ENCODE measurements at regions not wholly inside any gene's neighbourhood (a gene's known extent, or its start where the extent isn't known, plus 50 kb on each side); places are given as distances from the start of the nearest gene placed in this dataset.

DNA sequence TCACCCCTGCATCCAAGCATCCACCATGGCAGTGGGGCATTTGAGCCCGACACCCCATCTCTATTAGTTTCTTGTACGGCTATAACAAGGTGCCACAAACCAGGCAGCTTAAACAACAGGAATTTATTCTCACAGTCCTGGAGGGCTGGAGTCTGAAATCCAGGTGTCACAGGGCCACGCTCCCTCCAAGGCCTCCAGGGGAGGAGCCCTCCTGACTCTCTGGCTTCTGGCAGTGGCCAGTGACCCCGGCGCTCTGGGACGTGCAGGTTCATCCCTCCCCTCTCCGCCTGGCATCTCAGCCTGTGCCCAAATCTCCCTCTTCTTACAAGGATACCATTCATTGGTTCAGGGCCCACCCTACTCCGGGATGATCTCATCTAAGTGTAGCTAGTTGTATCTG lies 394.5 kb upstream of the IRX1 start:
- TF ChIP-seq, protein P1, sequence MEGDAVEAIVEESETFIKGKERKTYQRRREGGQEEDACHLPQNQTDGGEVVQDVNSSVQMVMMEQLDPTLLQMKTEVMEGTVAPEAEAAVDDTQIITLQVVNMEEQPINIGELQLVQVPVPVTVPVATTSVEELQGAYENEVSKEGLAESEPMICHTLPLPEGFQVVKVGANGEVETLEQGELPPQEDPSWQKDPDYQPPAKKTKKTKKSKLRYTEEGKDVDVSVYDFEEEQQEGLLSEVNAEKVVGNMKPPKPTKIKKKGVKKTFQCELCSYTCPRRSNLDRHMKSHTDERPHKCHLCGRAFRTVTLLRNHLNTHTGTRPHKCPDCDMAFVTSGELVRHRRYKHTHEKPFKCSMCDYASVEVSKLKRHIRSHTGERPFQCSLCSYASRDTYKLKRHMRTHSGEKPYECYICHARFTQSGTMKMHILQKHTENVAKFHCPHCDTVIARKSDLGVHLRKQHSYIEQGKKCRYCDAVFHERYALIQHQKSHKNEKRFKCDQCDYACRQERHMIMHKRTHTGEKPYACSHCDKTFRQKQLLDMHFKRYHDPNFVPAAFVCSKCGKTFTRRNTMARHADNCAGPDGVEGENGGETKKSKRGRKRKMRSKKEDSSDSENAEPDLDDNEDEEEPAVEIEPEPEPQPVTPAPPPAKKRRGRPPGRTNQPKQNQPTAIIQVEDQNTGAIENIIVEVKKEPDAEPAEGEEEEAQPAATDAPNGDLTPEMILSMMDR (IDR thresholded peaks at IDR 0.05; ENCODE audit: insufficient read depth, missing control alignments), result no peak
- FAIRE-seq, result no peak

DNA sequence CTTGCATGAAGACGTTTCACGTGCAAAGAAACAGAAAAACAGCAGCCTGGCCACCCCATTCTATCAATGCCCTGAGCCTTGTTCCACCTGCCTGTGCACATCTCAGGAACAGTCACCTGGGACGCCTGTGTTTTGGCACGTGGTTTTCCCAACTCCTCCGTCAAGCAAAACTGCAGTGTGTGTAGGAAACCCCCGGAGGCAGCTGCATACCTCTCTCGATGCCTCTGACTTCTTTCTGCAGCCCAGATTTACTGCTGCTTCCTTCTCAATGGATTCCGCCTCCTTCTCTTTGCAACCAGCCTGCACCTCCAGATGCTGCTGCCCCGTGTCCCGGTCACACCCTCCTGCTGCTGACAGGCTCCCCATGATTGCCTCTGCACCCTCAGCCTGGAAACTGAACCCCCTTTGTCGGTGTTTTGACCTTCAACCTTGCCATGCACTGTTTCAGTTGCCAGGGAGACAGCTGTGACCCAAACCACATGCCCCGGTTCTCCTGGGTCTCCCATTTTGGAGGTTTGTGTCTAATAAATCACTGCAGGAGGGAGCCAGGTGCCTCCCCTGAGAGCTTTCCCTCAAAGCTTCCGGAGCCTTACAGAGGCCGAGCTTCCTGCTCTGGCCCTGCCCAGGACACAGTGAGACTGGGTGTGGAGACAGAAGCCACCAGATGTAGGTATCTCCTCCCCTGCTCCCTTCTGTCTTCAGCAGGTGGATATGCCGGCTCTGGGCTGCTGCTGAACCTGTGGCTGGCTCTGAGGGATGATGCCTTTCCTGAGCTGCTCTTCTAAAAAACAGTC lies 395.5 kb upstream of the IRX1 start:
- no peak for FAIRE-seq
- TF ChIP-seq, protein P1 (IDR thresholded peaks at IDR 0.05; ENCODE audit: insufficient read depth, missing control alignments), result no peak
- no peak for DNase-seq (ENCODE audit: insufficient read length, low spot score)

More for the DNA sequence above, 394.5 kb upstream of the IRX1 start:
- no peak for DNase-seq (ENCODE audit: insufficient read length, low spot score)

DNA sequence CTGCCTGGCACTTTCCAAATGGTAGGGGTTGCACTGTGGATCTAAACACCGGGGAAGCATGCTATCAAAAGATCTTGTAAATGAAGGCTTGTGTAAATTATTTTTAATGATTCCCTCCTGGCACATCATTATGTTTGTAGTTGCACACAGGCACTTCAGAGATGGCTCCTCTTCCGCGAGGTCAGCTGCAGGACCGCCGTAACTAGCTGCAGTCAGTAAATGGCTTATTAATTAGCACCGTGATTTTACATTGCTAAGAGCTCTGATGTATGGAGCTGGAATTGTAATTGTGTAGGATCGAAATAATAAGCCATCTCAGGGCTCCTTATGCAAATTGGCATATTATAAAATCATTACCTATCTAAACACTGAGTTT lies 397.6 kb upstream of the IRX1 start:
- DNase-seq (ENCODE audit: insufficient read length, low spot score) (no peak), FAIRE-seq (no peak)
- TF ChIP-seq, protein P1 (IDR thresholded peaks at IDR 0.05; ENCODE audit: insufficient read depth, missing control alignments), result no peak

DNA sequence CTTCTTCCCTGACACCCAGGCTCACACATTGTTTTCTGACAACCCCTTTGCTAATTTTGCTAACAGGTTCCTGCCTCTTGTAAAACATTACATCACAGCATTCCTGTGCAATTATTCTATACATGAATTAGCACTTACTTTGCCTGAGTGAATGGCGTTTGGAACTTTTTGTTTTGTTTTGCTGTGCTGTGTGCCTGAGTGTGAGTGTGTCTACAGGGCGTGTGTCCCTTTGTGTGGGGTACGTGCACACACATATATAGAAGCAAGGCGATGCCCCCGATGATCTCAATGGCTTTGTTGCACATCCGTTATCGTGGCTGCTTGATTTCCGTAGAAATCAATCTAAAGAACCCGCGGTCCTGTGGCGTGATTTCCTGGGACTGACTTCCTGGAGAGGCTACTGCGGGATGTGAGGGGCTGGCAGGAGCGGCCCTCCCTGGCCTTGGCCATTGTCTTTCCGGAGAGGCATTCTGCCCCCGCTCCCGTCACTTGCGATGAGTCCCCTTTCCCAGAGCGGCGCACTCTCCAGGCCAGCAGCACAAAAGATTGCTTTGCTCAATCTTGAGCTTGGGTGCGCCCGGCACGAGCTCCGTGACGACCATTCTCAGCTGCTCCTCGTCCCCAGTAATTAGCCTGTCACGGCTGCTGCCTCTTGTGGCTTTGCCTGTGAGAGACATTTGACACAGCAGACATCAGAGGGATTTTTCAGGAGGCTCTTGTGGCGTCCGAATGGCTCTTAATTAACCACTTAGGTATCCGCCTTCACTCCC lies 398.1 kb upstream of the IRX1 start:
- DNase-seq (ENCODE audit: insufficient read length, low spot score) (no peak), FAIRE-seq (no peak)
- TF ChIP-seq, protein P1 (IDR thresholded peaks at IDR 0.05; ENCODE audit: insufficient read depth, missing control alignments), result no peak

DNA sequence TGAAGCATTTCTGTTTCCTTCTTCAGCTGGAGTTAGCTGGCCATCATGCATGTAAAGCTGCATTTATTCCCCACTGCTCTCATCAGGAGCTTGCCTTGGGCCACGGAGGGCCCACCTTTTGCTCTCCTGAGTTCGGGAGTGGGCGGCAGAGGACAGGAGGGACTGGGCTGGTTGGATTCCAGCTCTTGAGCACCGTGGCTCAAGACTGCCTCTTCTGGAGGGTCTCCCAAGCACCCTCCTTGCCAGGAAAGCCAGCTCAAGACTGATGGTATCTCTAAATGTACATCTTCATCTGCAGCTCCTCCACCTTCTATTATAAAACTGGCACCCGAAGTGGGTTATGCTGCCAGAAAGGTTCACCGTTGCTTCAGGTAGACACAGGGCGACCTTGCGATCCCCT lies 399.6 kb upstream of the IRX1 start:
- DNase-seq (ENCODE audit: insufficient read length, low spot score) (no peak), FAIRE-seq (no peak)
- TF ChIP-seq, protein P1 (IDR thresholded peaks at IDR 0.05; ENCODE audit: insufficient read depth, missing control alignments), result no peak

DNA sequence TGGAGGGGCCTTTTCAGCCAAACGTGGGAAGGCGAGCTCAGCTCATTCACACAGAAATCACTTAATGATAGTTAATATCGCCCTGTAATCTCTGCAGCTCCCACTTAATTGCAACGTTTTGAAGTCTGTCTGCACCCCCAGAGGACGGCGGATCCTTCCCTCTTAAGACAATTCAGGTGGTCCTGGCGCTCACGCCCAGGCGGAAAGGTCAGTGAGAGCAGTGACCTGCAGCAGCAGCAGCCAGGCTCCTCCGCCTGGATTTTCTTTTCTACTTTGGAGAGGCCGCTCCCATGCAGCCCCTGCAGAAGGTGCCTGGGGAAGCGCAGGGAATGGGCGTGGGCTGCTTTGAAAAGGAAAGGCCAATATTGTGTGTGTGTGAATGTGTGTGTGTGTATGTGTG lies 400.9 kb upstream of the IRX1 start:
- no peak for FAIRE-seq
- TF ChIP-seq, protein P1 (IDR thresholded peaks at IDR 0.05; ENCODE audit: insufficient read depth, missing control alignments), result no peak
- DNase-seq (ENCODE audit: insufficient read length, low spot score), result no peak

DNA sequence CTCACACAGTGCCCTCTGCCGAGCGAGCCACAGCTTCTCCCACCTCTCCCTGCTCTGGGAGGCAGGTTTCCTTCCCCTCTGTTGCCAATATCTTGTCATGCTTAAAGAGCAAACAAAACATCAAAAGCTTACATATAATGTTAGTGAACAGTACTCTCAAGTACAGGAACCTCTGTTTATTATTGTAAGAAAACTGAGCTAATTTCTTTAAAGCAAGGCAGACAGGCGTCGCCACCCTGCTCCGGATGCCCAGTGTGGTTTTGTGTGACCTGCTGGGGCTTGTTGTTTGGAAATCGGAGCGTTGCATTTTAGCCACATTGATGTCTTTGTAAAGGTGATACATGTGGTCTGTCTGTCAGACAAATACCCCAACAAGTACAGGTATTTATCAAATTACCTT lies 401.4 kb upstream of the IRX1 start:
- TF ChIP-seq, protein P1 (IDR thresholded peaks at IDR 0.05; ENCODE audit: insufficient read depth, missing control alignments), result no peak
- FAIRE-seq, result no peak
- no peak for DNase-seq (ENCODE audit: insufficient read length, low spot score)
